ENCODE measurements at regions not wholly inside any gene's neighbourhood (a gene's known extent, or its start where the extent isn't known, plus 50 kb on each side); places are given as distances from the start of the nearest gene placed in this dataset.

GRCh38 chr3:74121761-74122160 is 492.7 kb downstream of the CNTN3 start:
- ATAC-seq: no peak
- CTCF ChIA-PET: interaction anchor here (0.7 kb wide), 1 partner anchor 864 kb away, joined by 4 read pairs; no protein-coding TSS in a partner anchor
- Mint-ChIP-seq H3K27ac (no peak overlapping the region), H3K4me3 (no peak overlapping the region), H3K27me3 (ENCODE audit: low read depth) (no peaks in the 10 kb centered on the region; the same call in 1 of the 2 replicates), H3K9me3 (peaks cover 30% of the 10 kb centered on the region), H3K4me1 (no peaks in the 10 kb centered on the region), H3K36me3 (peaks cover 15% of the 10 kb centered on the region)
- no peak for DNase-seq (ENCODE audit: low spot score)
- no peak for TF ChIP-seq TP53 (CRISPR knock-in tag; IDR thresholded peaks at IDR 0.05)
- POLR2A ChIA-PET: no interaction called here

GRCh38 chr3:74119221-74119620 is 494.5 kb upstream of the PDZRN3 start:
- Mint-ChIP-seq H3K9me3 (peaks cover 30% of the 10 kb centered on the region), H3K36me3 (peaks cover 15% of the 10 kb centered on the region), H3K27me3 (ENCODE audit: low read depth) (no peaks in the 10 kb centered on the region; the same call in 1 of the 2 replicates), H3K4me1 (0 out of 2 replicates have a peak, but pooled peaks cover 4% of the 10 kb centered on the region), H3K27ac (no peak overlapping the region), H3K4me3 (no peak overlapping the region)
- ATAC-seq: no peak
- POLR2A ChIA-PET: no interaction called here
- no peak for DNase-seq (ENCODE audit: low spot score)
- CTCF ChIA-PET: no interaction called here
- TF ChIP-seq ZNF317 (CRISPR knock-in tag; IDR thresholded peaks at IDR 0.05; ENCODE audit: borderline replicate concordance, low read depth): no peak
- no peak for TF ChIP-seq KAT7 (CRISPR knock-in tag; IDR thresholded peaks at IDR 0.05; ENCODE audit: borderline replicate concordance)
- no peak for TF ChIP-seq ATF2 (CRISPR knock-in tag; IDR thresholded peaks at IDR 0.05; ENCODE audit: borderline replicate concordance, low read depth)
- no peak for TF ChIP-seq PRRX2 (CRISPR knock-in tag; IDR thresholded peaks at IDR 0.05)
- TF ChIP-seq TP53 (CRISPR knock-in tag; IDR thresholded peaks at IDR 0.05): no peak
- TF ChIP-seq GRHL2 (CRISPR knock-in tag; IDR thresholded peaks at IDR 0.05; ENCODE audit: insufficient replicate concordance, severe bottlenecking): no peak
- TF ChIP-seq ZNF512 (CRISPR knock-in tag; IDR thresholded peaks at IDR 0.05; ENCODE audit: borderline replicate concordance): no peak
- no peak for TF ChIP-seq AFF4 (CRISPR knock-in tag; IDR thresholded peaks at IDR 0.05; ENCODE audit: borderline replicate concordance)
- no peak for TF ChIP-seq FOXJ3 (CRISPR knock-in tag; IDR thresholded peaks at IDR 0.05; ENCODE audit: borderline replicate concordance)
- no peak for TF ChIP-seq ZBTB21 (CRISPR knock-in tag; IDR thresholded peaks at IDR 0.05; ENCODE audit: borderline replicate concordance)
- TF ChIP-seq MLX (CRISPR knock-in tag; IDR thresholded peaks at IDR 0.05): no peak
- TF ChIP-seq ZNF232 (CRISPR knock-in tag; IDR thresholded peaks at IDR 0.05): no peak

GRCh38 chr3:74115906-74116305 is 491.2 kb upstream of the PDZRN3 start:
- ChIA-PET POLR2A (no interaction called here), CTCF (interaction anchor here (0.8 kb wide), 1 partner anchor 619 kb away, joined by 3 read pairs; no protein-coding TSS in a partner anchor)
- ATAC-seq (no peak), DNase-seq (ENCODE audit: low spot score) (no peak)
- Mint-ChIP-seq H3K27me3 (ENCODE audit: low read depth) (no peaks in the 10 kb centered on the region; the same call in 1 of the 2 replicates), H3K4me3 (no peak overlapping the region), H3K36me3 (peaks cover 6% of the 10 kb centered on the region), H3K9me3 (peaks cover 16% of the 10 kb centered on the region), H3K27ac (no peak overlapping the region), H3K4me1 (0 out of 2 replicates have a peak, but pooled peaks cover 4% of the 10 kb centered on the region)
- TF ChIP-seq ZMAT4 (CRISPR knock-in tag; IDR thresholded peaks at IDR 0.05) (no peak), ELF4 (CRISPR knock-in tag; IDR thresholded peaks at IDR 0.05; ENCODE audit: low read depth) (no peak), ERG (CRISPR knock-in tag; IDR thresholded peaks at IDR 0.05) (no peak), ZBTB43 (CRISPR knock-in tag; IDR thresholded peaks at IDR 0.05) (no peak), PREB (CRISPR knock-in tag; IDR thresholded peaks at IDR 0.05; ENCODE audit: borderline replicate concordance) (no peak)
